ENCODE measurements at regions not wholly inside any gene's neighbourhood (a gene's known extent, or its start where the extent isn't known, plus 50 kb on each side); places are given as distances from the start of the nearest gene placed in this dataset.

DNA sequence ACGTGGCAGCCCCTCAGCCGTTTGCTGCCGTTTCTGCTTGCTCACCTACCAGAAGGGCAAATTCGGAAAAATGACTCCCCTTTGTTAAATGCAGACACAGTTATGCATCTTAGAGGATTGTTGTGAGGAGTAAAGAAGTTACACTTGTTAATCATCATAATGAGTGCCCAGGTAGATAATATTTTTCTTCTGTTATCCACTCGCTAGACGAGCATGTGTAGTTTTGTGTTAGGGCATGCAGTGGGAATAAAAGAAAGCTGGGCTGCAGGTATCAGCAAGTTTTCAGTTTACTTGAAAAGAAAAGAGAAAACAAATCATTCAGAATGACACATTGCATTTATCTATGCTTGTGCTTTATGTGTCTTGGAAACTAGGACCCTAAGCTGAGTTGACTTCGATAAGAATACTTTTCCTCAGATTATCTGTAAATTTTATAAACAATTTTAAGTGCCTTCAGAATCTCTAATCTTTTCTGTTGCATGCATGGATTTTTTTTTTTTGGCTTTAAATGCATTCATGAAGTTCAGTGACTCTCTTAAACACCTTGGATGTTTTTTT is 365.3 kb downstream of the QKI start (continued):
- TF ChIP-seq ZNF592 (IDR thresholded peaks at IDR 0.05) (no peak), PREB (CRISPR knock-in tag; IDR thresholded peaks at IDR 0.05) (no peak), TAL1 (IDR thresholded peaks at IDR 0.05) (peak; percentile 79), ERF (CRISPR knock-in tag; IDR thresholded peaks at IDR 0.05) (no peak), ZNF395 (CRISPR knock-in tag; IDR thresholded peaks at IDR 0.05) (no peak), NCOA6 (IDR thresholded peaks at IDR 0.05) (no peak), ZNF3 (CRISPR knock-in tag; IDR thresholded peaks at IDR 0.05) (no peak), FOXP4 (CRISPR knock-in tag; IDR thresholded peaks at IDR 0.05; ENCODE audit: borderline replicate concordance) (no peak), SIX5 (IDR thresholded peaks at IDR 0.05; ENCODE audit: borderline replicate concordance in 1 of 2, insufficient read depth in 1 of 2, low read depth in 1 of 2, low read length in 2 of 2) (no peak), PHF8 (IDR thresholded peaks at IDR 0.05; ENCODE audit: borderline replicate concordance, low read length) (no peak), BRD9 (IDR thresholded peaks at IDR 0.05; ENCODE audit: low read depth, partially characterized antibody) (no peak), ZNF347 (CRISPR knock-in tag; IDR thresholded peaks at IDR 0.05; ENCODE audit: low read depth) (no peak), TCF7 (IDR thresholded peaks at IDR 0.05; ENCODE audit: borderline replicate concordance) (no peak), TEAD2 (tag; IDR thresholded peaks at IDR 0.05) (no peak), FOXJ2 (tag; IDR thresholded peaks at IDR 0.05) (no peak)
- TF ChIP-seq, protein P1, sequence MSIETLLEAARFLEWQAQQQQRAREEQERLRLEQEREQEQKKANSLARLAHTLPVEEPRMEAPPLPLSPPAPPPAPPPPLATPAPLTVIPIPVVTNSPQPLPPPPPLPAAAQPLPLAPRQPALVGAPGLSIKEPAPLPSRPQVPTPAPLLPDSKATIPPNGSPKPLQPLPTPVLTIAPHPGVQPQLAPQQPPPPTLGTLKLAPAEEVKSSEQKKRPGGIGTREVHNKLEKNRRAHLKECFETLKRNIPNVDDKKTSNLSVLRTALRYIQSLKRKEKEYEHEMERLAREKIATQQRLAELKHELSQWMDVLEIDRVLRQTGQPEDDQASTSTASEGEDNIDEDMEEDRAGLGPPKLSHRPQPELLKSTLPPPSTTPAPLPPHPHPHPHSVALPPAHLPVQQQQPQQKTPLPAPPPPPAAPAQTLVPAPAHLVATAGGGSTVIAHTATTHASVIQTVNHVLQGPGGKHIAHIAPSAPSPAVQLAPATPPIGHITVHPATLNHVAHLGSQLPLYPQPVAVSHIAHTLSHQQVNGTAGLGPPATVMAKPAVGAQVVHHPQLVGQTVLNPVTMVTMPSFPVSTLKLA (conservative IDR thresholded peaks at IDR 0.05) = 0 out of 4 replicates have a peak, but pooled peaks of 1 of the 2 experiments have one; percentile 24

All from K562 (cell line).